Skin epidermis (tissue), 12 donors: ENCODE measurements at regions not wholly inside any gene's neighbourhood (a gene's known extent, or its start where the extent isn't known, plus 50 kb on each side); places are given as distances from the start of the nearest gene placed in this dataset.
"Not testable (repeated sequence)": the region's sequence is repeated elsewhere in the genome, so short reads cannot be mapped to it uniquely, and the experiment has no call there.

Experiments
- H3K27ac ChIP-seq, 21 experiments: fragments of 200-600 bp; sonication (generic) in 11 of 21; one replicate each; pipeline ENCODE4 v1.5.0; 2020; ENCODE audit warnings: mild to moderate bottlenecking in 3 of 21, inconsistent platforms in 2 of 21, moderate library complexity in 2 of 21
- H3K4me3 ChIP-seq, 7 experiments: fragments of 200-600 bp; sonication (generic) in 2 of 7; one replicate each; pipeline ENCODE4 v1.5.0; 2020; ENCODE audit warnings: inconsistent platforms in 2 of 7, mild to moderate bottlenecking in 2 of 7, moderate library complexity in 1 of 7

- Histone ChIP-seq H3K4me3 (no peak overlapping the region), H3K27ac (no peak overlapping the region)
These were observed 1642.3 kb downstream of the C4orf33 start for GRCh38 chr4:130738233-130738632.

GRCh38 chr4:130747842-130748241 is 1651.9 kb downstream of the C4orf33 start:
- Histone ChIP-seq H3K4me3 (no peak overlapping the region), H3K27ac (no peak overlapping the region)

- H3K4me3 ChIP-seq = no peak overlapping the region
These were observed 1658.0 kb downstream of the C4orf33 start for GRCh38 chr4:130753926-130754325.

GRCh38 chr4:130760246-130760645 is 1664.3 kb downstream of the C4orf33 start:
- no peak overlapping the region for H3K27ac ChIP-seq
- H3K4me3 ChIP-seq = no peak overlapping the region

More at GRCh38 chr4:130753926-130754325, 1658.0 kb downstream of the C4orf33 start:
- H3K27ac ChIP-seq = no peak overlapping the region

- not testable (repeated sequence) for H3K4me3 ChIP-seq
These were observed 1671.4 kb downstream of the C4orf33 start for GRCh38 chr4:130767384-130767783.

GRCh38 chr4:130772966-130773365 is 1677.0 kb downstream of the C4orf33 start:
- H3K27ac ChIP-seq = not testable (repeated sequence)

More at GRCh38 chr4:130767384-130767783, 1671.4 kb downstream of the C4orf33 start:
- H3K27ac ChIP-seq = not testable (repeated sequence)

GRCh38 chr4:130808492-130808891 is 1712.5 kb downstream of the C4orf33 start:
- H3K27ac ChIP-seq = no peak overlapping the region
- no peak overlapping the region for H3K4me3 ChIP-seq

More at GRCh38 chr4:130772966-130773365, 1677.0 kb downstream of the C4orf33 start:
- not testable (repeated sequence) for H3K4me3 ChIP-seq

- H3K27ac ChIP-seq = no peak overlapping the region
- H3K4me3 ChIP-seq = no peak overlapping the region
These were observed 1716.3 kb downstream of the C4orf33 start for GRCh38 chr4:130812117-130812765.

- no peak overlapping the region for H3K27ac ChIP-seq
- no peak overlapping the region for H3K4me3 ChIP-seq
These were observed 1718.9 kb downstream of the C4orf33 start for GRCh38 chr4:130814896-130815295.

GRCh38 chr4:130820448-130820847 is 1724.5 kb downstream of the C4orf33 start:
- Histone ChIP-seq H3K27ac (no peak overlapping the region), H3K4me3 (no peak overlapping the region)

- no peak overlapping the region for H3K27ac ChIP-seq
- no peak overlapping the region for H3K4me3 ChIP-seq
These were observed 1729.3 kb downstream of the C4orf33 start for GRCh38 chr4:130825284-130825683.

GRCh38 chr4:130850019-130850524 is 1754.1 kb downstream of the C4orf33 start:
- no peak overlapping the region for H3K27ac ChIP-seq
- no peak overlapping the region for H3K4me3 ChIP-seq

- H3K27ac ChIP-seq = no peak overlapping the region
- no peak overlapping the region for H3K4me3 ChIP-seq
These were observed 1755.2 kb downstream of the C4orf33 start for GRCh38 chr4:130851107-130851506.

- Histone ChIP-seq H3K27ac (no peak overlapping the region), H3K4me3 (no peak overlapping the region)
These were observed 1756.0 kb downstream of the C4orf33 start for GRCh38 chr4:130851932-130852331.

- Histone ChIP-seq H3K4me3 (no peak overlapping the region), H3K27ac (no peak overlapping the region)
These were observed 1759.6 kb downstream of the C4orf33 start for GRCh38 chr4:130855533-130855932.

- H3K4me3 ChIP-seq = no peak overlapping the region
- H3K27ac ChIP-seq = no peak overlapping the region
These were observed 1764.0 kb downstream of the C4orf33 start for GRCh38 chr4:130859991-130860390.

GRCh38 chr4:130896920-130897319 is 1801.0 kb downstream of the C4orf33 start:
- Histone ChIP-seq H3K27ac (no peak overlapping the region), H3K4me3 (no peak overlapping the region)

GRCh38 chr4:130901321-130901720 is 1805.4 kb downstream of the C4orf33 start:
- Histone ChIP-seq H3K27ac (no peak overlapping the region), H3K4me3 (no peak overlapping the region)

- Histone ChIP-seq H3K27ac (no peak overlapping the region), H3K4me3 (no peak overlapping the region)
These were observed 1827.0 kb downstream of the C4orf33 start for GRCh38 chr4:130922955-130923354.

GRCh38 chr4:130955520-130955919 is 1859.6 kb downstream of the C4orf33 start:
- Histone ChIP-seq H3K27ac (no peak overlapping the region), H3K4me3 (no peak overlapping the region)

GRCh38 chr4:130985371-130985770 is 1889.4 kb downstream of the C4orf33 start:
- no peak overlapping the region for H3K4me3 ChIP-seq
- no peak overlapping the region for H3K27ac ChIP-seq

GRCh38 chr4:130995988-130996387 is 1900.0 kb downstream of the C4orf33 start:
- Histone ChIP-seq H3K4me3 (no peak overlapping the region), H3K27ac (no peak overlapping the region)
